Ovary (tissue), 7 donors: ENCODE measurements at regions not wholly inside any gene's neighbourhood (a gene's known extent, or its start where the extent isn't known, plus 50 kb on each side); places are given as distances from the start of the nearest gene placed in this dataset.

Experiments
- DNase-seq, 5 donors: peaks; one replicate each; pipeline ENCODE4 v3.0.0-alpha.2; 2019 to 2020
- H3K27ac ChIP-seq, 2 donors: fragments of 200-600 bp; one replicate each; pipeline versions ENCODE4 v1.5.1 to v1.8.0; 2019 to 2022
- H3K27me3 ChIP-seq: fragments of 200-600 bp; one replicate; pipeline ENCODE4 v1.8.0; 2022
- H3K36me3 ChIP-seq: fragments of 200-600 bp; sonication (generic); one replicate; pipeline ENCODE4 v1.5.1; 2019
- H3K4me1 ChIP-seq: one replicate; pipeline ENCODE4 v1.8.1; 2013; ENCODE audit warnings: mild to moderate bottlenecking, moderate library complexity; ENCODE audit not compliant: insufficient read depth
- H3K4me3 ChIP-seq: fragments of 200-600 bp; sonication (generic); one replicate; pipeline ENCODE4 v1.5.1; 2017
- H3K9me3 ChIP-seq, 2 donors: fragments of 200-600 bp in 1 of 2; sonication (generic) in 1 of 2; one replicate each; pipeline versions ENCODE4 v1.5.1 to v1.8.1; 2013 to 2019; ENCODE audit warnings: mild to moderate bottlenecking in 1 of 2, moderate library complexity in 1 of 2
- EP300 ChIP-seq: sonication (generic); formaldehyde crosslinking; IDR thresholded peaks from one replicate; pipeline ENCODE4 v1.6.1; 2017; ENCODE audit warnings: antibody characterized with exemption
- POLR2A ChIP-seq: fragments of 450-650 bp; IDR thresholded peaks from one replicate; pipeline ENCODE4 v1.6.1; 2017; ENCODE audit warnings: antibody characterized with exemption, mild to moderate bottlenecking, moderate library complexity
- WGBS, 3 donors: extraction: QIAGEN DNeasy Blood & Tissue Kit in 1 of 3; methylation state at CpG; one replicate each; pipeline versions ENCODE4 v1.1.5 to v1.1.7; 2013 to 2017; 5-methylcytosine and 5-hydroxymethylcytosine counted together
- intact Hi-C, 4 donors: fragments of 100-400 bp; cut with DNase I; formaldehyde crosslinking; loops; one replicate each; pipeline versions ENCODE4 v1.11.0 to v1.15.1; 2022 to 2023
- TF ChIP-seq, protein P1 (sequence below), 3 donors: fragments of 450-650 bp in 2 of 3; fragments of 200-600 bp in 1 of 3; IDR thresholded peaks; one replicate each; pipeline versions ENCODE4 v1.5.1 to v1.8.0; 2016 to 2022; ENCODE audit warnings: antibody characterized with exemption in 3 of 3, mild to moderate bottlenecking in 1 of 3
- donor health status: DM: no; HTN: no; CAD: no; lungs with moderate emphysema.
- donor health status: DM: no; HTN: no; CAD: no.
- donor health status: Bipolar disorder and iron deficiency.
- donor health status: DM: no; HTN: no; CAD: no.
- donor health status: DM: yes; HTN: yes; CAD: no.

DNA sequence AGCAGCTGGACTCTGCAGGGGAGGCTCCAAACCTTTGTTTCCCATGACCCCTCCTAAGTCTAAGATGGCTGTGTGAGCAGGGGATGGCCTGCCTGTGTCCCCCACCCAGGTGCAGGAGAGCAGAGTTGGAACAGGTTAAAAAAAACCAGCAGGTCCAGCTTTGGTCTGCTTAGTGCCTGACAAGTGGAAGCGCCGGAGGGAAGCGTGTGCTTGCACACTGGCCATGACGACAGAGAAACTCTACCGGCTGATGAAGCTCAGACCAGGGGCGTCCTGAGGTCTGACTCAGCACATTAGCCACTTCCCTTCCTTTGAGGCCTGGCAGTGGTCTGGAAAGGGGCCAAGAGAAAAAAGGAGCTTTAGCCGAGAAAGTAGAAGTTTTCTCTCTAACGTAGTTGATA lies 280.1 kb downstream of the VRK1 start:
- intact Hi-C loops, result no loop called here
- no peaks in the 10 kb centered on the region for H3K4me1 ChIP-seq
- H3K27me3 ChIP-seq, result no peaks in the 10 kb centered on the region
- no peak overlapping the region for H3K27ac ChIP-seq
- H3K36me3 ChIP-seq, result no peaks in the 10 kb centered on the region
- TF ChIP-seq EP300 (no peak), POLR2A (no peak)
- TF ChIP-seq, protein P1, sequence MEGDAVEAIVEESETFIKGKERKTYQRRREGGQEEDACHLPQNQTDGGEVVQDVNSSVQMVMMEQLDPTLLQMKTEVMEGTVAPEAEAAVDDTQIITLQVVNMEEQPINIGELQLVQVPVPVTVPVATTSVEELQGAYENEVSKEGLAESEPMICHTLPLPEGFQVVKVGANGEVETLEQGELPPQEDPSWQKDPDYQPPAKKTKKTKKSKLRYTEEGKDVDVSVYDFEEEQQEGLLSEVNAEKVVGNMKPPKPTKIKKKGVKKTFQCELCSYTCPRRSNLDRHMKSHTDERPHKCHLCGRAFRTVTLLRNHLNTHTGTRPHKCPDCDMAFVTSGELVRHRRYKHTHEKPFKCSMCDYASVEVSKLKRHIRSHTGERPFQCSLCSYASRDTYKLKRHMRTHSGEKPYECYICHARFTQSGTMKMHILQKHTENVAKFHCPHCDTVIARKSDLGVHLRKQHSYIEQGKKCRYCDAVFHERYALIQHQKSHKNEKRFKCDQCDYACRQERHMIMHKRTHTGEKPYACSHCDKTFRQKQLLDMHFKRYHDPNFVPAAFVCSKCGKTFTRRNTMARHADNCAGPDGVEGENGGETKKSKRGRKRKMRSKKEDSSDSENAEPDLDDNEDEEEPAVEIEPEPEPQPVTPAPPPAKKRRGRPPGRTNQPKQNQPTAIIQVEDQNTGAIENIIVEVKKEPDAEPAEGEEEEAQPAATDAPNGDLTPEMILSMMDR (IDR thresholded peaks at IDR 0.05), result no peak
- DNase-seq, result no peak
- no peaks in the 10 kb centered on the region for H3K9me3 ChIP-seq
- no peak overlapping the region for H3K4me3 ChIP-seq
- WGBS, 3 donors, result 18 to 20% (median 19%) methylated on average over 8 of the region's 8 CpGs

DNA sequence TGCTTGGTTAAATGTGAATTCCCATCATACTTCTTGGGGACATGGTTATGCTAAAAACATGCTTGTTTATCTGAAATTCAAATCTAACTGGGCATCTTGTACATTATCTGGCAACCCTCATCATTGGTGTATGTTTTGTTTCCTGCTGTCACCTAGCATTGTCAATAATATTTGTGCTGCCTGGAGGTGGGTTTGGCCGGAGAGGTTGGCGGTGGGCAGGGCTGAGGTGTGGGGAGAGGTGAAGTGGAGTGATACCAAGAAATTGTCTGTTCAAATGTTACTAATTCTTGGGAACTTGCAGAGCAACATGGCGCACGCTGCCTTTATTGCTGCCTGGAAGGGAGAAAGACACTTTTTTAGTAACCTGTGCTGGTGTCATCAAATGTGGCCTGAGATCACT lies 280.5 kb downstream of the VRK1 start:
- no peaks in the 10 kb centered on the region for H3K4me1 ChIP-seq
- intact Hi-C loops, result no loop called here
- H3K9me3 ChIP-seq, result no peaks in the 10 kb centered on the region
- TF ChIP-seq EP300, result no peak
- TF ChIP-seq, protein P1 (IDR thresholded peaks at IDR 0.05), result no peak
- no peak for TF ChIP-seq POLR2A
- no peak for DNase-seq
- no peak overlapping the region for H3K4me3 ChIP-seq
- 79 to 89% (median 88%) methylated on average over 4 of the region's 4 CpGs for WGBS, 3 donors
- H3K27me3 ChIP-seq, result no peaks in the 10 kb centered on the region
- H3K36me3 ChIP-seq, result no peaks in the 10 kb centered on the region
- H3K27ac ChIP-seq, result no peak overlapping the region

DNA sequence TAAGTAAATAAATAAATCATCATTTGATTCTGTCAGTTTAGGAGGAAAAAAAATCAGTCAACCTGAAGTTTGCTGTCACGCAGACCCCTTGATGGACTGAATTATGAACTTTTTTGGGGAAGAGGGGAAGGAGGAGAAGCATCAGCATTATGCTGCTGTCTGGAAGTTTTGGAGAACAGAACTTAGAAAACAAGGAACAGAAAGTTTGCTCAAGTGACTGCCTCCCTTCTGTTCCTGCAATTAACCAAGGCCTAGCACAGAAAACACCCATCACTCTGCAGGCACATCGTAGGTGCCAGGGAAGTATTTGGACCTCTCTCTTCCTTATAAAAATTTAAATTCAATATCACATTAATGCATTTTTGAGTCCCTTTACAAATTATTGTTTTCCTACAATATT lies 283.8 kb downstream of the VRK1 start:
- H3K4me3 ChIP-seq, result no peak overlapping the region
- intact Hi-C loops, result no loop called here
- H3K9me3 ChIP-seq, result no peaks in the 10 kb centered on the region
- no peaks in the 10 kb centered on the region for H3K27me3 ChIP-seq
- TF ChIP-seq POLR2A (no peak), EP300 (no peak)
- TF ChIP-seq, protein P1 (IDR thresholded peaks at IDR 0.05), result no peak
- no peaks in the 10 kb centered on the region for H3K4me1 ChIP-seq
- DNase-seq, result no peak
- H3K27ac ChIP-seq, result no peak overlapping the region
- H3K36me3 ChIP-seq, result no peaks in the 10 kb centered on the region
- WGBS, 3 donors, result 82 to 83% (median 82%) methylated on average over 2 of the region's 2 CpGs

DNA sequence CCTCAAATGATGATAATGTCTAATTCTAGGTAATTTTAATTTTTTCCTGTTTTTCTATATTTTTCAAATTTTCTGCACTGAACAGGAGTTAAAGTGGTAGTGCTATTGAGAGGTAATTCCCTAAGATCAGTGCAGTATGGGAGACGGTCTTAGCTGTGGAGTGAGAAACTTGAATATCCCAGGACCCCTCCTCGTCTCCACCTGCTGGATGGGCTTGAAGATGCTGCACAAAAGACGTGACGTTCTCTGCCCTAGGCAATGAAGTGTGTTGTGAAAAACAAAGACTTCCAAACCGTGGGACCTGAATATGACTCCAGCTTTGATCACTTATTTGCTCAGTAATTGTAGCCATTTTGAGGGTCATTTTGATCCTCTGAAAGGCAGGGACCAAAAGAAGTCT lies 298.1 kb downstream of the VRK1 start:
- TF ChIP-seq EP300 (no peak), POLR2A (no peak)
- TF ChIP-seq, protein P1 (IDR thresholded peaks at IDR 0.05), result no peak
- no peak overlapping the region for H3K27ac ChIP-seq
- no peak for DNase-seq

DNA sequence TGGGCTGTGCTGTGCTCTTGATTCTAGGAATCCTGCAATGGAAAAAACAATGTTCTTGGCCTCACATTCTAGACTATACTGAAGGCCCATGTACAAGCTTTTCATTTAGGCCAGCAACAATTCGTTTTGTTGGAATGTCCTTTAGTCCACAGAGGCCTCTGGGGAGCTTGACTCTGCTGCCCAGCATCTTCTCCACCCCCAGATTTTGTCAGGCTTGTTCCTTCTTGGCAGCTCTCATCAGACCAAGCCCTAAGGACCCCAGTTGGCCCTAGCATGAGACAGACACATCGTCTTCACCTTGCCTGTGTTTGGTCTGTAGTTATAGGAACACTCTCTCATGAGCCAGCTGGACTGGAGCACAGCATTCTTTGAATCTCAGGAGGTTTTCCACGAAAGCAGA lies 300.1 kb downstream of the VRK1 start:
- no peaks in the 10 kb centered on the region for H3K27me3 ChIP-seq
- intact Hi-C loops, result no loop called here
- H3K27ac ChIP-seq, result no peak overlapping the region
- no peak for DNase-seq
- H3K4me3 ChIP-seq, result no peak overlapping the region
- no peaks in the 10 kb centered on the region for H3K36me3 ChIP-seq
- WGBS, 3 donors, result 39 to 58% (median 47%) methylated on average over 3 of the region's 3 CpGs
- H3K4me1 ChIP-seq, result no peaks in the 10 kb centered on the region
- TF ChIP-seq, protein P1 (IDR thresholded peaks at IDR 0.05), result no peak
- TF ChIP-seq POLR2A, result no peak
- TF ChIP-seq EP300, result no peak
- H3K9me3 ChIP-seq, result no peaks in the 10 kb centered on the region

More for the DNA sequence above, 298.1 kb downstream of the VRK1 start:
- Histone ChIP-seq H3K36me3 (no peaks in the 10 kb centered on the region), H3K4me3 (no peak overlapping the region), H3K27me3 (no peaks in the 10 kb centered on the region), H3K4me1 (no peaks in the 10 kb centered on the region), H3K9me3 (no peaks in the 10 kb centered on the region)
- intact Hi-C loops, result no loop called here
- 50 to 57% (median 52%) methylated on average over 5 of the region's 5 CpGs for WGBS, 3 donors
